Dermis blood vessel endothelial cell (primary cell): ENCODE measurements at regions not wholly inside any gene's neighbourhood (a gene's known extent, or its start where the extent isn't known, plus 50 kb on each side); places are given as distances from the start of the nearest gene placed in this dataset.
"Not testable (repeated sequence)": the region's sequence is repeated elsewhere in the genome, so short reads cannot be mapped to it uniquely, and the experiment has no call there.

Experiments
- DNase-seq: peaks from one replicate; pipeline ENCODE4 v3.0.0; 2010

- DNase-seq: no peak
Measured at GRCh38 chr22:23500508-23501260, 79.4 kb downstream of the IGLL1 start.

- no peak for DNase-seq
Measured at GRCh38 chr22:23499845-23500500, 80.1 kb downstream of the IGLL1 start.

DNA sequence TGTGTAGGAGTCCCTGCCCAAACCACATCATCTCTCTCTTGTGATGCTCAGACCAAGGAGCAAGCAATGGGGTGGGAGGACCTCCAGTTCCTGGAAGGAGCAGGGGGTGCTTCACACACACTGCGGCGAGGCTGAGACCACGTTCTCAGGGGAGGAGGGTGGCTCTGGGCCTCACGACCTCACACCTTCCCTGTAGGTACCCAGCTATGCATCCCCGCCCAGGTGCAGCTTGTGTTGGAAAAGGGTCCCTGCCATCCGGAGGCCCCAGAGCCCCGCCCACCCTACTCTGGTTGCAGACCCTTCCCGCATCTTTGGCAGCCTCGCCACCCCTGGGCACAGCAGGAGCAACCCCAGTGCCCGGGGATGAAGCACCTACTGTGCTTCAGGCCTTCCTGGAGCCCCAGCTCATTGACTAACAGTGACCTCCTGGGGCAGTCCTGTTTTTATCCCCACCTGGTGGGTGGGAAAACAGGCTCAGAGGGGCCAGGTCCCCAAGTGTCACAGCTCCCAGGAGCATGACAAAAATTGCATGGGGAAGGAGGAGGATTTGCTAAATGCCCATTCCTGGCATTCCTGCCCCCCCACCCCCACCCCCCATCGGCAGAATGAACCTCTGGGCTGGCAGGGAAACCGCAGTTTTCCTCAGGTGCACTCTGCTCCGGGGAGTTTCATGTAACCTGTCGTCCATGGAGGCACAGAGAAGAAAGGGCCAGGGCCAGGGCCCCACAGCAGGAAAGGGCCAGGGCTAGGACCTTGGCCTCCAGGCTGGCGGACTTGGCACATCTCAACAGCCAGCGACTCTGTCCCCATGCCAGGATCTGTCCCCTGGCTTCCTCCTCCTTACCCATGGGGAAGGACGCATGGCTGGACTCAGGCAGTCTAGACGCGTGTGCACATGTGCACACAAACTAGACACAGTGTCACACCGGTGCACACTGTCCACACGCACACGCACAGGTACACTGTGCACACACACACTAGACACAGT is 81.0 kb downstream of the IGLL1 start:
- no peak for DNase-seq

DNA sequence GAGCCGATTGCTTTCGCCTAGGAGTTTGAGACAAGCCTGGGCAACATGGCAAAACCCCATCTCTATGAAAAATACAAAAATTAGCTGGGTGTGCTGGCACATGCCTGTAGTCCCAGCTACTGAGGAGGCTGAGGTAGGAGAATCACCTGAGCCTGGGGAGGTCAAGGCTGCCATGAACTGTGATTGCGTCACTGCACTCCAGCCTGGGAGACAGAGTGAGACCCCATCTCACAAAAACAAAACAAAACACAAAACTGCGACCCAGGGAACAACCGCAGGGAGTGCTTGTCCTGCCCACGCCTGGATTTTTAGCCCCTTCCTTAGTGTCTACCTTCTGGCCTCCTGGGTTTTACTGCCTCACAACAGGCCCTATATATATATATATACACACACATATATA is 82.2 kb downstream of the IGLL1 start:
- not testable (repeated sequence) for DNase-seq

- DNase-seq: no peak
Measured at GRCh38 chr22:23497016-23497885, 82.8 kb downstream of the IGLL1 start.

DNA sequence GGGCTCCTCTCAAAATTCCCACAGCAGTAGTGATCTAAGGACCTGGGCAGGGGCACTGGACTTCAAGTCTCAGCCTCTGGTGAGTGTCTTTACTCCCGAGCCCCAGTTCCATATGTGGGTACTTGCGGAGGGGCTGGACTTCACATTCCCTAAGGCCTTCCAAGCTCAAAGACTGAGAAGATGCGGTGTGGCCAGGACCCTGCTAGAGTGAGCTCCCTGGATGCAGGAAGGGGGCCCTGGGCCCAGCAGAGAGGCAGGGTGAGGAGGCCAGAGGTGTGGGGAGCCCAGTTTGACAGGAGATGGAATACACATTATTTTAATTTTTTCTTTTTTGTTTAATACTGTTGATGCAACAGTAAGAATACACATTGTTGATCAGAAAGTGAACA is 83.7 kb downstream of the IGLL1 start:
- no peak for DNase-seq

DNA sequence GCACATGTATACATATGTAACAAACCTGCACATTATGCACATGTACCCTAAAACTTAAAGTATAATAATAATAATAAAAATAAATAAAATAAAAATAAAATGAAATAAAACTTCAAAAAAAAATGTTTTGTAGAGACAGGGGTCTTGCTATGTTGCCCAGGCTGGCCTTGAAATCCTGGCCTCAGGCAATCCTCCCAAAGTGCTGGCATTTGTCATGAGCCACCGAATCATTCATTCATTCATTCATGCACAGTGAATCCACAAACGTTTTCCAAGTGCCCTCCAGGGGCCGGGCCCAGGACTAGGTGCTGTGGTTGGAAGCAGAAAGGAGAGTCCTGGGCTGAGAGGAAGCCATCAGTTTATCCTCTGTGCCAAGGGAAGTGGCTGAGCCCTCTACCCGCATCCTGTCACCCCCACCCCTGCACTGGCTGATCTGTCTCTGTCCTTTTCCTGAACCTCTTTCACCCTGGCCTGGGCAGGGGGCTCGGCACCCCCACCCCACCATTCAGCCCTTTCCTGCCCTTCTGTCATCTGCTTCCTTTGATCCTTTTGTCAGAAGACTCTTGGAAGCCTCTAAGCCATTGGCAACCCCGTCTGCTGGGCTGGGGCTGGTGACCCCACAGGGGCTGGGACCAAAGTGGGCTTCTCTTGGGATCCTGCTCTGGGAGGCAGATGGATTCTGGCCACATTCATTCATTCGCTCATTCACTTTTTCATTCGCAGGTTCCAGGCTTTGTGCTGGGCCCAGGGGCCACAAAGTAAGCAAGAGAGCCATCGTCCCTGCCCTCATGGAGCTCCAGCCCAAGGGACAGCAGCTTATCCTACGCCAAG is 84.3 kb downstream of the IGLL1 start:
- DNase-seq: no peak

DNA sequence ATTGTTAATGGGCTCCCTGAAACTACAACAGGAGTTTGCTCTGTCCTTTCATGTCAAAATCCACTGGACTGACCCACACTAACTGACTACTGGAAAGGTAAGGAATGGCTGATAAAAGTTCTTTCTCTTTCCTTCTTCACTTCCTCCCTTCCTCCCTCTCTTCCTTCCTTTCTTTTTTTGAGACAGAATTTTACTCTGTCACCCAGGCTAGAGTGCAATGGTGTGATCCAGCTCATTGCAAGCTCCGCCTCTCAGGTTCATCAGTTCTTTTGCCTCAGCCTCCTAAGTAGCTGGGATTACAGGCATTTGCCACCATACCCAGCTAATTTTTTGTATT is 85.2 kb downstream of the IGLL1 start:
- DNase-seq: no peak

DNA sequence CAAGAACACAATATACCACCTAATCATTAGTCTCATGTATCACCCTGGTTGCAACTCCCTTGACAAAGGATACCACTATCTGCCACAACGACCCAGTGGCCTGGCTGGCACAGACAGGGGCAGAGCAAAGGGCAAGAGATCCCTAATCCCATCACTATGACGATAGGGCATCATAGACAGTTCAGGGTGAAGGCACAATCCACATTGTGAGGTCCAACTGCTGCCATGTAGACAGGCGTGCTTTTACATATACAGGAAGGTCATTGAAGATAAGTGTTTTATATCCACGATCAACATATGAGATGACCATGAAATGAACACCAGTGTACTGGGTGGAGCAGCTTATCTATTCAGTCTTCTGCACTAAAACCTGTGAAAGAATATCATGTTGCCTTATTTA is 94.6 kb downstream of the IGLL1 start:
- DNase-seq: no peak

GRCh38 chr22:23484651-23485050 is 95.4 kb downstream of the IGLL1 start:
- DNase-seq: no peak

DNA sequence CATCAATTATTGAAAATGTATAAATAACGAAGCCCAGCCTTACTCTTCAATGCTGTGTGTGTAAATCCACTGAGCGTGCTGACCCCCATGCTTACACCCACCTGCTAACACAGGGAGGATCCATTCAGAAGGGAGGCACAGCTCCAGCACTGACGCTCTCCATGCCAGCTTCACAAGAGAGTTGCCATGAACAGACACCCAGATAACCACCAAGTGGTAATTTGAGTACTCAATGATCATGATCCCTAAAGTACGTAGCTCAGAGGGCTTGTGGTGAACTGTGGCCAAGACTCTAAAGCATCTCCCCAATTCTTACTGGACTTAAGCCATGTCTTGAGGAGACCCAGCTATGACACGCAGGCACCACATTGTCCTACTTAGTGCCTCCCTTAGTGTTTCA is 98.7 kb downstream of the IGLL1 start:
- no peak for DNase-seq

DNA sequence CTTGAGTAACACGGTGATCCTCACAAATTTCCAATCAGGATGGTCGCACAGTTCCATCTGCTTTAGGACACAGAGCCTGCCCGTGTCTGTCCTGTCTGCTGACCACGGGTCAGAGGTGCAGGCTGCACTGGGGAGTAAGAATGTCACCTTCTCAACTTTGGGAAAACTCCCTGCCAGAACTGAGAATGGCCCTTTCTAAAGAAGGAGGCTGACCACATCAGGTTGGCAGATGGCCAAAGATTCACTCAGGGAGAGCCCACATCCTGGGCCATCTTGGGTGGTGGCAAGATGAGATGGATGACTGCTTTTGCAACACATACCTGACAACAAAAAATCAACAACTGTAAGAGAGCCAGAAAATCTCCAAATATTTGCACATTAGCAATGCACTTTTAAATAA is 101.9 kb downstream of the IGLL1 start:
- DNase-seq: no peak

- DNase-seq: not testable (repeated sequence)
Measured at GRCh38 chr22:23474531-23474930, 105.6 kb downstream of the IGLL1 start.

- DNase-seq: no peak
Measured at GRCh38 chr22:23473901-23474300, 106.2 kb downstream of the IGLL1 start.

GRCh38 chr22:23472376-23472775 is 107.7 kb downstream of the IGLL1 start:
- not testable (repeated sequence) for DNase-seq

DNA sequence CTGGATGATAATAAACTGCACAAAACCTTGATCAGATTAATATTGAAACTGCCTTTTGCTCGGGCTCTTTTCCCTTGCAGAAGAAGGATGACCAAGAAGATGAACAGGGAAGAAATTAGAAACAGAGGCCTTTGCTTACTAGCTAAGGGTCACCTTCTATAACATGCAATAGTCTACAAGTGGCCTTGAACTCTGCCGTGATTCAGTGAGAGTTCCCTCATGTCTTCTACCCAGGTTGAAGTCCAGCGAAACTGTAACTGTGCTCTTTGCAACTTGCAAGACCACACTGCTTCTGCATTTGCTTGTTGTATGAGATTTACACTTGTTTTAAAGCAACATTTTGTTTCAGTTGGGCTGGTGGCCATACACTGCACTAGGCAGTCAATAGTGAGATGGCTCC is 108.4 kb downstream of the IGLL1 start:
- DNase-seq: no peak

GRCh38 chr22:23470811-23471389 is 109.2 kb downstream of the IGLL1 start:
- DNase-seq: no peak

DNA sequence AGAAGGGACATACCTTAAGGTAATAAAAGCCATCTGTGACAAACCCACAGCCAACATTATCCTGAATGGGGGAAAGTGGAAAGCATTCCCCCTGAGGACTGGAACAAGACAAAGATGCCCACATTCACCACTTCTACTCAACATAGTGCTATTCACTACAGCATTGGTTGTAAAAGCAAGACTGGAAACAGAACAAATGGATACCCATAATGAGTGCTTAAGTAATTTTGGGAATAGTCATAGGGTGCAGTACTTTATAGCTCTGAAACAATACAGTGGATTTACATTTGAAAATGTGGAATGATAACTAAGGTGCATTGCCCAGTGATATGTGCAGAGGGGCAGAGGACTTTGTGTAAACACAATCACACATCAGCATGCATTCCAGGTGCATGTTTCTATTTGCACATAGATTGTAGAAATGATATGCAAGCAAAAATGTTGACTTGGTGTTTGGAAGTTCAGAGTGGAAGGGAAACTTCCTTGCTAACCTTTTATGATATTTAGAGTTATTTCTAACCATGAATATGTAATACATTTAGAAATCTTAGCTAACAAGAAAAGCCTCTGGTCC is 112.3 kb downstream of the IGLL1 start:
- DNase-seq: no peak

DNA sequence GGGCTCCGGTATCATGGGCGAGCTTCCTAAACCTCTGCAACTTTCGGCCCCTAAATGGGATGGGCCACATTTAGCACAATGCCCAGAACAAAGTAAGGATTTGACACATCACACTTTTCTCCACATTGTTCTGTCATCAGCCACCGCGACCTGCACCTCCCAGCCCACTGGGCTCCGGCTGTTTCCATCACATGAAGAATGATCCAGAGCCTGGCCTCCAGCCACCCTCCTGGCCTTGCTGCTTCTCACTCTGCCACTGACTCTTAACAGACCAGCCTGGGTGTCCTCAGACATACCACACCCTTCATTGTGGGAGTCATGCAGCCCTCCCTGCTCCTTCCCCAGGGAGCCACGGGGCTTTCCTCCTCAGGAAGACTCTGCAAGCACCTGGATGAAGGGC is 113.7 kb downstream of the IGLL1 start:
- DNase-seq: no peak

- DNase-seq: not testable (repeated sequence)
Measured at GRCh38 chr22:23464796-23465195, 115.3 kb downstream of the IGLL1 start.
